NCI-H146 (cell line): ENCODE measurements at regions not wholly inside any gene's neighbourhood (a gene's known extent, or its start where the extent isn't known, plus 50 kb on each side); places are given as distances from the start of the nearest gene placed in this dataset.
"Not testable (repeated sequence)": the region's sequence is repeated elsewhere in the genome, so short reads cannot be mapped to it uniquely, and the experiment has no call there.

ENCODE experiments used
- DNase-seq: peaks from one replicate; lab custom pipeline; 2025; lab: John Stamatoyannopoulos, UW

- no peak for DNase-seq
Observed at GRCh38 chr5:126228934-126229333, 194.3 kb upstream of the GRAMD2B start.

- DNase-seq: no peak
Observed at GRCh38 chr5:126233256-126233655, 190.0 kb upstream of the GRAMD2B start.

- peak; percentile 26 for DNase-seq
Observed at GRCh38 chr5:126234563-126235195, 188.5 kb upstream of the GRAMD2B start.

- no peak for DNase-seq
Observed at GRCh38 chr5:126235628-126236027, 187.6 kb upstream of the GRAMD2B start.

GRCh38 chr5:126236994-126237393 lies 186.2 kb upstream of the GRAMD2B start:
- DNase-seq: no peak

GRCh38 chr5:126248611-126249010 lies 174.6 kb upstream of the GRAMD2B start:
- no peak for DNase-seq

GRCh38 chr5:126251024-126251423 lies 172.2 kb upstream of the GRAMD2B start:
- no peak for DNase-seq

GRCh38 chr5:126253406-126253805 lies 169.8 kb upstream of the GRAMD2B start:
- no peak for DNase-seq

GRCh38 chr5:126263591-126264184 lies 159.5 kb upstream of the GRAMD2B start:
- DNase-seq: no peak

- no peak for DNase-seq
Observed at GRCh38 chr5:126265917-126266316, 157.3 kb upstream of the GRAMD2B start.

- DNase-seq: no peak
Observed at GRCh38 chr5:126267438-126267837, 155.8 kb upstream of the GRAMD2B start.

- no peak for DNase-seq
Observed at GRCh38 chr5:126268697-126269315, 154.4 kb upstream of the GRAMD2B start.

- no peak for DNase-seq
Observed at GRCh38 chr5:126269511-126269910, 153.7 kb upstream of the GRAMD2B start.

- DNase-seq: no peak
Observed at GRCh38 chr5:126271141-126271540, 152.1 kb upstream of the GRAMD2B start.

GRCh38 chr5:126274076-126274762 lies 149.0 kb upstream of the GRAMD2B start:
- DNase-seq: peak; percentile 36

GRCh38 chr5:126274763-126275125 lies 148.5 kb upstream of the GRAMD2B start:
- no peak for DNase-seq

GRCh38 chr5:126277762-126278161 lies 145.4 kb upstream of the GRAMD2B start:
- DNase-seq: no peak

GRCh38 chr5:126280343-126280742 lies 142.9 kb upstream of the GRAMD2B start:
- DNase-seq: no peak

GRCh38 chr5:126280846-126281245 lies 142.4 kb upstream of the GRAMD2B start:
- no peak for DNase-seq

GRCh38 chr5:126284977-126285696 lies 138.1 kb upstream of the GRAMD2B start:
- no peak for DNase-seq

- not testable (repeated sequence) for DNase-seq
Observed at GRCh38 chr5:126296121-126296520, 127.1 kb upstream of the GRAMD2B start.

- no peak for DNase-seq
Observed at GRCh38 chr5:126300293-126300692, 122.9 kb upstream of the GRAMD2B start.
